GM23338 (cell line): ENCODE measurements at regions not wholly inside any gene's neighbourhood (a gene's known extent, or its start where the extent isn't known, plus 50 kb on each side); places are given as distances from the start of the nearest gene placed in this dataset.

ENCODE experiments used
- ATAC-seq: fragments of 200-7000 bp; cut with Tn5 transposase; 3 replicates; pipeline ENCODE4 v1.9.1; 2020
- DNase-seq: peaks from one replicate; pipeline ENCODE4 v3.0.0-alpha.2; 2015; ENCODE audit warnings: low spot score
- H2AFZ ChIP-seq: fragments of 200-600 bp; sonication (generic); 2 replicates; pipeline ENCODE4 v1.8.0; 2016; ENCODE audit warnings: antibody characterized with exemption, mild to moderate bottlenecking, moderate library complexity
- H3F3A ChIP-seq: fragments of 200-600 bp; sonication (generic); replicated peaks from 2 replicates; pipeline ENCODE4 v1.8.0; 2017; ENCODE audit warnings: antibody characterized with exemption, mixed run types, low read depth
- H3K27ac ChIP-seq: fragments of 200-600 bp; sonication (generic); 2 replicates; pipeline ENCODE4 v1.6.1; 2016; ENCODE audit warnings: low read depth
- H3K27me3 ChIP-seq: fragments of 200-600 bp; sonication (generic); 2 replicates; pipeline ENCODE4 v1.8.0; 2016; ENCODE audit warnings: mild to moderate bottlenecking, mixed run types, moderate library complexity; ENCODE audit not compliant: insufficient read depth
- H3K36me3 ChIP-seq: fragments of 200-600 bp; sonication (generic); 2 replicates; pipeline ENCODE4 v1.8.0; 2016; ENCODE audit warnings: mild to moderate bottlenecking; ENCODE audit not compliant: insufficient read depth
- H3K4me1 ChIP-seq: fragments of 200-600 bp; sonication (generic); 2 replicates; pipeline ENCODE4 v1.8.0; 2016; ENCODE audit warnings: mild to moderate bottlenecking, moderate library complexity; ENCODE audit not compliant: insufficient read depth
- H3K4me2 ChIP-seq: fragments of 200-600 bp; sonication (generic); 2 replicates; pipeline ENCODE4 v1.7.1; 2017; ENCODE audit warnings: mixed run types
- H3K4me3 ChIP-seq: fragments of 200-600 bp; sonication (generic); 2 replicates; pipeline ENCODE4 v1.6.1; 2016; ENCODE audit warnings: mixed run types
- H3K79me2 ChIP-seq: fragments of 200-600 bp; sonication (generic); replicated peaks from 2 replicates; pipeline ENCODE4 v1.8.0; 2017; ENCODE audit warnings: mild to moderate bottlenecking; ENCODE audit not compliant: insufficient read depth
- H3K9me2 ChIP-seq: fragments of 200-600 bp; sonication (generic); 2 replicates; pipeline ENCODE4 v1.8.0; 2017; ENCODE audit not compliant: insufficient read depth
- H4K20me1 ChIP-seq: fragments of 200-600 bp; sonication (generic); replicated peaks from 2 replicates; pipeline ENCODE4 v1.8.0; 2017; ENCODE audit warnings: mild to moderate bottlenecking; ENCODE audit not compliant: insufficient read depth
- H3K27ac Mint-ChIP-seq: 2 replicates; pipeline ENCODE4 v1.8.0; 2020; ENCODE audit warnings: inconsistent platforms, mild to moderate bottlenecking, moderate library complexity, mixed read lengths
- H3K27me3 Mint-ChIP-seq: 3 replicates; pipeline ENCODE4 v1.8.0; 2022; ENCODE audit warnings: low read depth, mild to moderate bottlenecking, moderate library complexity, mixed read lengths, inconsistent platforms; ENCODE audit not compliant: insufficient read depth, poor library complexity
- H3K36me3 Mint-ChIP-seq: 3 replicates; pipeline ENCODE4 v1.8.0; 2021; ENCODE audit warnings: low read depth, mild to moderate bottlenecking, inconsistent platforms, moderate library complexity, mixed read lengths
- H3K4me1 Mint-ChIP-seq: 3 replicates; pipeline ENCODE4 v1.8.0; 2020; ENCODE audit warnings: mild to moderate bottlenecking, inconsistent platforms, mixed read lengths
- H3K4me3 Mint-ChIP-seq: 3 replicates; pipeline ENCODE4 v1.8.0; 2021; ENCODE audit warnings: moderate library complexity, mild to moderate bottlenecking, inconsistent platforms, mixed read lengths
- H3K9me3 Mint-ChIP-seq: 3 replicates; pipeline ENCODE4 v1.8.0; 2020; ENCODE audit warnings: moderate library complexity, mild to moderate bottlenecking, inconsistent platforms, mixed read lengths
- CREB1 ChIP-seq: fragments of 250-450 bp; sonication (Bioruptor Pico); IDR thresholded peaks from 2 replicates; pipeline ENCODE4 v1.5.0; 2020; ENCODE audit warnings: low read depth, mild to moderate bottlenecking, moderate library complexity
- EZH2 ChIP-seq: fragments of 200-600 bp; sonication (generic); IDR thresholded peaks from one replicate; pipeline ENCODE4 v1.8.0; 2017; ENCODE audit warnings: antibody characterized with exemption, mild to moderate bottlenecking, low read depth; ENCODE audit not compliant: unreplicated experiment
- EZH2phosphoT487 ChIP-seq: fragments of 200-600 bp; sonication (generic); IDR thresholded peaks from one replicate; pipeline ENCODE4 v1.8.1; 2018; ENCODE audit warnings: antibody characterized with exemption; ENCODE audit not compliant: unreplicated experiment
- JUNB ChIP-seq: IDR thresholded peaks from one replicate; pipeline ENCODE4 v1.6.1; 2016; ENCODE audit warnings: antibody characterized with exemption; ENCODE audit not compliant: unreplicated experiment
- NANOG ChIP-seq: IDR thresholded peaks from 2 replicates; pipeline ENCODE4 v1.6.1; 2016; ENCODE audit warnings: antibody characterized with exemption, borderline replicate concordance
- POLR2AphosphoS5 ChIP-seq: IDR thresholded peaks from 2 replicates; pipeline ENCODE4 v1.6.1; 2016; ENCODE audit warnings: antibody characterized with exemption, low read depth
- STAT1 ChIP-seq: IDR thresholded peaks from one replicate; pipeline ENCODE4 v1.6.1; 2016; ENCODE audit warnings: antibody characterized with exemption; ENCODE audit not compliant: unreplicated experiment
- ZNF114 ChIP-seq: fragments of 250-450 bp; sonication (Bioruptor Pico); IDR thresholded peaks from 2 replicates; pipeline ENCODE4 v1.5.0; 2020; ENCODE audit warnings: mild to moderate bottlenecking, moderate library complexity
- ZNF331 ChIP-seq: fragments of 250-450 bp; sonication (Bioruptor Pico); IDR thresholded peaks from 2 replicates; pipeline ENCODE4 v1.5.0; 2020; ENCODE audit warnings: low read depth, mild to moderate bottlenecking, moderate library complexity
- TF ChIP-seq, protein P1 (sequence below): IDR thresholded peaks from 2 replicates; pipeline ENCODE4 v1.6.1; 2016; ENCODE audit warnings: antibody characterized with exemption
- TF ChIP-seq, protein P2 (sequence below): IDR thresholded peaks from one replicate; pipeline ENCODE4 v1.6.1; 2018; ENCODE audit warnings: antibody characterized with exemption; ENCODE audit not compliant: unreplicated experiment
- TF ChIP-seq, protein P3 (sequence below), 2 experiments: fragments of 200-600 bp in 1 of 2; sonication (generic) in 1 of 2; conservative IDR thresholded peaks; 2 replicates each; pipeline versions ENCODE4 v1.5.1 to v1.6.1; 2016 to 2017; ENCODE audit warnings: antibody characterized with exemption in 2 of 2, low read depth in 2 of 2, mild to moderate bottlenecking in 2 of 2, moderate library complexity in 1 of 2
- TF ChIP-seq, protein P4 (sequence below): fragments of 250-450 bp; sonication (Bioruptor Pico); IDR thresholded peaks from 2 replicates; pipeline ENCODE4 v1.5.0; 2020; ENCODE audit warnings: mild to moderate bottlenecking, moderate library complexity

DNA sequence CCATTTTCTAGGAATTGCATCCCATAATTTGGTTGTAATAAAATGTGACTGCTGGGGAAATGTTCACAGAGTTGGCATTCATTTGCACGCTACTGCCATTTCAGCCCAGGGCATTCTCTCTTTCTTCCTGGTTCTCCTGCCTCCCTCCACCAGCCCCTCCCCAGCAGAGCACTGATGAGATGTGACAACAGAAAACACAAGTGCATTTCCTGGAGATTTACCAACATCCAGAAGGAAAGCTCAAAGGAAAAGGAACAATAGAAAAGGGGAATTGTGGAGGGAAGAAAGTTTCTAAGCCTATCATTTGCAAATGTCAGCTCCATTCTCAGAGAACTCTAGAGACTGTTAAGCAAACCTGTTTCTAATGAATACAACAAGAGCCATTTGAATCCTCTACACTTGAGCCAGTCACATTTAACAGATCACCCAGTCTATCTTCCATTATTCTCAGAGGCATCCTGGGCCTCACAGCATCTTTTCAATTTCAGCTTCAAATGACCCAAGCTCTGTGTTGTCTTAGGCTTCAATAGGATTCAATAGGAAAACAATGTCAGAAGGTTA, 395.6 kb upstream of the PBX1 start:
- Mint-ChIP-seq H3K27me3 (peaks cover 5% of the 10 kb centered on the region), H3K9me3 (peaks cover 9% of the 10 kb centered on the region; the same call in 2 of the 3 replicates), H3K27ac (no peak overlapping the region), H3K4me3 (no peak overlapping the region), H3K4me1 (peaks cover 8% of the 10 kb centered on the region; the same call in 2 of the 3 replicates), H3K36me3 (no peaks in the 10 kb centered on the region; the same call in 2 of the 3 replicates)
- DNase-seq, result peak; percentile 25
- ATAC-seq, result peak; percentile 84
- Histone ChIP-seq H3K79me2 (no peaks in the 10 kb centered on the region), H3K36me3 (no peaks in the 10 kb centered on the region), H2AFZ (no peak overlapping the region), H3K4me3 (no peak overlapping the region), H3K4me1 (peaks cover 4% of the 10 kb centered on the region), H4K20me1 (no peaks in the 10 kb centered on the region), H3K27me3 (no peaks in the 10 kb centered on the region), H3K27ac (no peak overlapping the region), H3K4me2 (no peak overlapping the region), H3K9me2 (0 out of 2 replicates have a peak, but pooled peaks cover 3% of the 10 kb centered on the region), H3F3A (no peaks in the 10 kb centered on the region)
- TF ChIP-seq NANOG, result no peak
- TF ChIP-seq, protein P1, sequence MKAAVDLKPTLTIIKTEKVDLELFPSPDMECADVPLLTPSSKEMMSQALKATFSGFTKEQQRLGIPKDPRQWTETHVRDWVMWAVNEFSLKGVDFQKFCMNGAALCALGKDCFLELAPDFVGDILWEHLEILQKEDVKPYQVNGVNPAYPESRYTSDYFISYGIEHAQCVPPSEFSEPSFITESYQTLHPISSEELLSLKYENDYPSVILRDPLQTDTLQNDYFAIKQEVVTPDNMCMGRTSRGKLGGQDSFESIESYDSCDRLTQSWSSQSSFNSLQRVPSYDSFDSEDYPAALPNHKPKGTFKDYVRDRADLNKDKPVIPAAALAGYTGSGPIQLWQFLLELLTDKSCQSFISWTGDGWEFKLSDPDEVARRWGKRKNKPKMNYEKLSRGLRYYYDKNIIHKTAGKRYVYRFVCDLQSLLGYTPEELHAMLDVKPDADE, result no peak
- TF ChIP-seq ZNF331 (CRISPR knock-in tag), result no peak
- TF ChIP-seq ZNF114 (CRISPR knock-in tag), result no peak
- TF ChIP-seq, protein P2, sequence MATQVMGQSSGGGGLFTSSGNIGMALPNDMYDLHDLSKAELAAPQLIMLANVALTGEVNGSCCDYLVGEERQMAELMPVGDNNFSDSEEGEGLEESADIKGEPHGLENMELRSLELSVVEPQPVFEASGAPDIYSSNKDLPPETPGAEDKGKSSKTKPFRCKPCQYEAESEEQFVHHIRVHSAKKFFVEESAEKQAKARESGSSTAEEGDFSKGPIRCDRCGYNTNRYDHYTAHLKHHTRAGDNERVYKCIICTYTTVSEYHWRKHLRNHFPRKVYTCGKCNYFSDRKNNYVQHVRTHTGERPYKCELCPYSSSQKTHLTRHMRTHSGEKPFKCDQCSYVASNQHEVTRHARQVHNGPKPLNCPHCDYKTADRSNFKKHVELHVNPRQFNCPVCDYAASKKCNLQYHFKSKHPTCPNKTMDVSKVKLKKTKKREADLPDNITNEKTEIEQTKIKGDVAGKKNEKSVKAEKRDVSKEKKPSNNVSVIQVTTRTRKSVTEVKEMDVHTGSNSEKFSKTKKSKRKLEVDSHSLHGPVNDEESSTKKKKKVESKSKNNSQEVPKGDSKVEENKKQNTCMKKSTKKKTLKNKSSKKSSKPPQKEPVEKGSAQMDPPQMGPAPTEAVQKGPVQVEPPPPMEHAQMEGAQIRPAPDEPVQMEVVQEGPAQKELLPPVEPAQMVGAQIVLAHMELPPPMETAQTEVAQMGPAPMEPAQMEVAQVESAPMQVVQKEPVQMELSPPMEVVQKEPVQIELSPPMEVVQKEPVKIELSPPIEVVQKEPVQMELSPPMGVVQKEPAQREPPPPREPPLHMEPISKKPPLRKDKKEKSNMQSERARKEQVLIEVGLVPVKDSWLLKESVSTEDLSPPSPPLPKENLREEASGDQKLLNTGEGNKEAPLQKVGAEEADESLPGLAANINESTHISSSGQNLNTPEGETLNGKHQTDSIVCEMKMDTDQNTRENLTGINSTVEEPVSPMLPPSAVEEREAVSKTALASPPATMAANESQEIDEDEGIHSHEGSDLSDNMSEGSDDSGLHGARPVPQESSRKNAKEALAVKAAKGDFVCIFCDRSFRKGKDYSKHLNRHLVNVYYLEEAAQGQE, result no peak
- TF ChIP-seq, protein P3, sequence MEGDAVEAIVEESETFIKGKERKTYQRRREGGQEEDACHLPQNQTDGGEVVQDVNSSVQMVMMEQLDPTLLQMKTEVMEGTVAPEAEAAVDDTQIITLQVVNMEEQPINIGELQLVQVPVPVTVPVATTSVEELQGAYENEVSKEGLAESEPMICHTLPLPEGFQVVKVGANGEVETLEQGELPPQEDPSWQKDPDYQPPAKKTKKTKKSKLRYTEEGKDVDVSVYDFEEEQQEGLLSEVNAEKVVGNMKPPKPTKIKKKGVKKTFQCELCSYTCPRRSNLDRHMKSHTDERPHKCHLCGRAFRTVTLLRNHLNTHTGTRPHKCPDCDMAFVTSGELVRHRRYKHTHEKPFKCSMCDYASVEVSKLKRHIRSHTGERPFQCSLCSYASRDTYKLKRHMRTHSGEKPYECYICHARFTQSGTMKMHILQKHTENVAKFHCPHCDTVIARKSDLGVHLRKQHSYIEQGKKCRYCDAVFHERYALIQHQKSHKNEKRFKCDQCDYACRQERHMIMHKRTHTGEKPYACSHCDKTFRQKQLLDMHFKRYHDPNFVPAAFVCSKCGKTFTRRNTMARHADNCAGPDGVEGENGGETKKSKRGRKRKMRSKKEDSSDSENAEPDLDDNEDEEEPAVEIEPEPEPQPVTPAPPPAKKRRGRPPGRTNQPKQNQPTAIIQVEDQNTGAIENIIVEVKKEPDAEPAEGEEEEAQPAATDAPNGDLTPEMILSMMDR (conservative IDR thresholded peaks at IDR 0.05; ENCODE audit: low read depth in 2 of 2), result no peak
- no peak for TF ChIP-seq POLR2AphosphoS5
- no peak for TF ChIP-seq CREB1 (CRISPR knock-in tag)
- TF ChIP-seq, protein P4, sequence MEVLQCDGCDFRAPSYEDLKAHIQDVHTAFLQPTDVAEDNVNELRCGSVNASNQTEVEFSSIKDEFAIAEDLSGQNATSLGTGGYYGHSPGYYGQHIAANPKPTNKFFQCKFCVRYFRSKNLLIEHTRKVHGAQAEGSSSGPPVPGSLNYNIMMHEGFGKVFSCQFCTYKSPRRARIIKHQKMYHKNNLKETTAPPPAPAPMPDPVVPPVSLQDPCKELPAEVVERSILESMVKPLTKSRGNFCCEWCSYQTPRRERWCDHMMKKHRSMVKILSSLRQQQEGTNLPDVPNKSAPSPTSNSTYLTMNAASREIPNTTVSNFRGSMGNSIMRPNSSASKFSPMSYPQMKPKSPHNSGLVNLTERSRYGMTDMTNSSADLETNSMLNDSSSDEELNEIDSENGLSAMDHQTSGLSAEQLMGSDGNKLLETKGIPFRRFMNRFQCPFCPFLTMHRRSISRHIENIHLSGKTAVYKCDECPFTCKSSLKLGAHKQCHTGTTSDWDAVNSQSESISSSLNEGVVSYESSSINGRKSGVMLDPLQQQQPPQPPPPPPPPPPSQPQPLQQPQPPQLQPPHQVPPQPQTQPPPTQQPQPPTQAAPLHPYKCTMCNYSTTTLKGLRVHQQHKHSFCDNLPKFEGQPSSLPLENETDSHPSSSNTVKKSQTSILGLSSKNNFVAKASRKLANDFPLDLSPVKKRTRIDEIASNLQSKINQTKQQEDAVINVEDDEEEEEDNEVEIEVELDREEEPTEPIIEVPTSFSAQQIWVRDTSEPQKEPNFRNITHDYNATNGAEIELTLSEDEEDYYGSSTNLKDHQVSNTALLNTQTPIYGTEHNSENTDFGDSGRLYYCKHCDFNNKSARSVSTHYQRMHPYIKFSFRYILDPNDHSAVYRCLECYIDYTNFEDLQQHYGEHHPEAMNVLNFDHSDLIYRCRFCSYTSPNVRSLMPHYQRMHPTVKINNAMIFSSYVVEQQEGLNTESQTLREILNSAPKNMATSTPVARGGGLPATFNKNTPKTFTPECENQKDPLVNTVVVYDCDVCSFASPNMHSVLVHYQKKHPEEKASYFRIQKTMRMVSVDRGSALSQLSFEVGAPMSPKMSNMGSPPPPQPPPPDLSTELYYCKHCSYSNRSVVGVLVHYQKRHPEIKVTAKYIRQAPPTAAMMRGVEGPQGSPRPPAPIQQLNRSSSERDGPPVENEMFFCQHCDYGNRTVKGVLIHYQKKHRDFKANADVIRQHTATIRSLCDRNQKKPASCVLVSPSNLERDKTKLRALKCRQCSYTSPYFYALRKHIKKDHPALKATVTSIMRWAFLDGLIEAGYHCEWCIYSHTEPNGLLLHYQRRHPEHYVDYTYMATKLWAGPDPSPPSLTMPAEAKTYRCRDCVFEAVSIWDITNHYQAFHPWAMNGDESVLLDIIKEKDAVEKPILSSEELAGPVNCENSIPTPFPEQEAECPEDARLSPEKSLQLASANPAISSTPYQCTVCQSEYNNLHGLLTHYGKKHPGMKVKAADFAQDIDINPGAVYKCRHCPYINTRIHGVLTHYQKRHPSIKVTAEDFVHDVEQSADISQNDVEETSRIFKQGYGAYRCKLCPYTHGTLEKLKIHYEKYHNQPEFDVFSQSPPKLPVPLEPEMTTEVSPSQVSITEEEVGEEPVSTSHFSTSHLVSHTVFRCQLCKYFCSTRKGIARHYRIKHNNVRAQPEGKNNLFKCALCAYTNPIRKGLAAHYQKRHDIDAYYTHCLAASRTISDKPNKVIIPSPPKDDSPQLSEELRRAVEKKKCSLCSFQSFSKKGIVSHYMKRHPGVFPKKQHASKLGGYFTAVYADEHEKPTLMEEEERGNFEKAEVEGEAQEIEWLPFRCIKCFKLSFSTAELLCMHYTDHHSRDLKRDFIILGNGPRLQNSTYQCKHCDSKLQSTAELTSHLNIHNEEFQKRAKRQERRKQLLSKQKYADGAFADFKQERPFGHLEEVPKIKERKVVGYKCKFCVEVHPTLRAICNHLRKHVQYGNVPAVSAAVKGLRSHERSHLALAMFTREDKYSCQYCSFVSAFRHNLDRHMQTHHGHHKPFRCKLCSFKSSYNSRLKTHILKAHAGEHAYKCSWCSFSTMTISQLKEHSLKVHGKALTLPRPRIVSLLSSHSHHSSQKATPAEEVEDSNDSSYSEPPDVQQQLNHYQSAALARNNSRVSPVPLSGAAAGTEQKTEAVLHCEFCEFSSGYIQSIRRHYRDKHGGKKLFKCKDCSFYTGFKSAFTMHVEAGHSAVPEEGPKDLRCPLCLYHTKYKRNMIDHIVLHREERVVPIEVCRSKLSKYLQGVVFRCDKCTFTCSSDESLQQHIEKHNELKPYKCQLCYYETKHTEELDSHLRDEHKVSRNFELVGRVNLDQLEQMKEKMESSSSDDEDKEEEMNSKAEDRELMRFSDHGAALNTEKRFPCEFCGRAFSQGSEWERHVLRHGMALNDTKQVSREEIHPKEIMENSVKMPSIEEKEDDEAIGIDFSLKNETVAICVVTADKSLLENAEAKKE (CRISPR knock-in tag), result no peak
- no peak for TF ChIP-seq EZH2
- TF ChIP-seq EZH2phosphoT487, result no peak
- no peak for TF ChIP-seq JUNB
- TF ChIP-seq STAT1, result no peak
